ENCODE measurements at regions not wholly inside any gene's neighbourhood (a gene's known extent, or its start where the extent isn't known, plus 50 kb on each side); places are given as distances from the start of the nearest gene placed in this dataset.
"Not testable (repeated sequence)": the region's sequence is repeated elsewhere in the genome, so short reads cannot be mapped to it uniquely, and the experiment has no call there.

DNA sequence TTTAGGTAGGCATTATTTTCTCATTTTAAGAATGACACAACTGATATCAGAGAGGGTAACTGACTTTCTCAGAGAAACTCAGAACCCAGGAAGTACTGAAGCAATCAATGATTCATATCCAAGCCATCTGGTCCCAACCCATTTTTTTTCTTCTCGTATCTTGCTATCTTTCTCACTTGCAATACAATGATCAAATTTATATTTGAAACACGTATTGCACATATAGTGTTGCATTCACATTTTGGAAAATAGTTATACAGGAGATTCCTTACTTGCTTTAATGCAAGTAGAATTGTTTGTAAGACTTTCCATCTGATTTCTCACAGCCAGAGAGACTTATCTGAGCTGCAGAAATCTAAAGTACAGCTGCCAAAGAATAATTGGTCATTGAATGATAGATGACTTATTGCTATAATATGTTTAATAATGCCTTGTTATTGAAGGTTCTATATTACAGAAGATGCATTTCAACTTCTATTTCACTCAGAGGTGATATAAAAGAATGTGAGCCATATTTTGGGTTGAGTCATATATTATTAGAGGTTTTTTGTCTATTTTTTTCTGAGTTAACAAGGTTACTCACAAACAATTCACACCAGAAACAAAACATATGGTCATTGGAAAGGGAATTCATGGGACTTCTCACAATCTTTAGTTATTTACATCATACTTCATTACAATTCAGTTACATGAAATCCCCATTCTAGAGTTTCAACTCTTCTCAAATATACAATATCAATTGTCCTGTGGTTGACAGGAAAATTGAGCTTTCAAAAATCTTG, 337.5 kb upstream of the CITED2 start:
- DNase-seq, result no peak

DNA sequence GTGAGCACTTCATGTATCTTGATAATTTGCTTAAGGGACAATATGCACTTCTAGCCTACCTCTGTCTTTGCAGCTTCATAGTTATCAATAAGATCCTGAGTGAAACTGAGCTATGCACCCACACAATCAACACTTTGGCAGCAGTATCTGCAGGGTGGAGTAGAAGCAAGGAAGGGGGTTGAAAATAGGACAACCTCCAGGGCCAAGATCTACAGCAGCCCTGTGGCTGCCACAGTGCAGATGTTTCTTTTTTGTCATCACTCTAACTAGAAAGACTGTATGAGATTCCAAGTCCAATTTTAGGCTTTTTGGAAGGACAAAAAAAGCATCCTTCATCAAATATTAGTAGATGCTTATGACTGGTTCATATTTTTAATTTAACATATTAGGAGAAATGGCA, 336.1 kb upstream of the CITED2 start:
- no peak for DNase-seq

- no peak for DNase-seq
Measured at GRCh38 chr6:139708337-139709199, 334.1 kb upstream of the CITED2 start.

- no peak for DNase-seq
Measured at GRCh38 chr6:139706912-139707311, 332.5 kb upstream of the CITED2 start.

DNA sequence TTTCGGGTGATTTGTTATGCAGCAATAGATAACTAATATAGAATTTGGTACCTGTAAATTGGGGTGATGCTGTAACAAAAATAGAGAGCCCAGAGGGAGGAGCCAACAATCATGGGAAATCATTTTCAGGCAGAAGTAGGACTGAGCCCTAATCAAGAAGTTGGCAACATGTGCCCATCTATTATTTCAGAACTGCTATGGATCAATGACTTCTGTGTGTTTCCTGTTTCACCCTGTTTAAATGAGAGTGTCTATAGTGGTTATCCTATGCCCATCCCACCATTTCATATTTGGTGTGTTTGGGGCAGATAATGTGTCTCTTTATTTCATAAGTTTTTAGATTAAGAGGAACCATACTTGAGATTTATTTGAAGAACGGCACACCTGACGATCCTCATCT, 330.8 kb upstream of the CITED2 start:
- no peak for DNase-seq

DNA sequence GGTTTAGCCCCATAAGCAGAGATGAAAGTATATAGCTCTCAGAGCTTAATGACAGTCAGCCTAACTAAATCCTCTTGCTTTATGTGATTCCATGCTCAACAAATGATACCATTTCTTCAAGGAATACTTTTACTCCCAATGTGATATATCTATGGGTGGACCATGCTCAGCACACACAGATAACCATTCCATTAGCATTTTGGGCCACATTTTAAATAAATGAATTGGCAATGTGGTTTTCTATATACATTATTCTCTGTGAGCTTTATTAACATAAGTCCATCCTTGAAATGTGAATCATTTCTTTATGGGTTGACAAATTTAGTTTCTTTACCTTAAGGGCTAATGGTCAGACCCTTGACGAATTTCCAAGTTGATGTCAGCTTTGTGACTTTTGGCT, 329.3 kb upstream of the CITED2 start:
- no peak for DNase-seq

DNA sequence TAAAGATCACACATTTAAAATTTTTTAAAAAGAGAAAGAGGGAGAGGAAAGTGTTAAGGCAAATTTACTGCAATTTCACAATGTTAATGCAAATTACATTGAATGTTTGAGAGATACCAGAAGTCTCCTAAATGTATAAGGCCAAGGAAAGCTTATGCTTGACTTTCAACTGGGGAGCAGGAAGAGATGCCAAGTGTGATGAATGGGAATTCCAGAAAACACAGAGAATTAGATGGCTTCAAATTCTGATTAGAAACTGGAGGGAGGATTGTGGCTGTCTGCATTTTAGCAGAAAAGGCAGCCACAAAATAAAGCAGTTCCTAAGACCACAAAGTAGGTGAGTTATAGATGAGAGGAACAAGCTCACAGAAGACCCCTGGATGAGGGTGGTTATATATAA, 328.3 kb upstream of the CITED2 start:
- DNase-seq, result no peak

DNA sequence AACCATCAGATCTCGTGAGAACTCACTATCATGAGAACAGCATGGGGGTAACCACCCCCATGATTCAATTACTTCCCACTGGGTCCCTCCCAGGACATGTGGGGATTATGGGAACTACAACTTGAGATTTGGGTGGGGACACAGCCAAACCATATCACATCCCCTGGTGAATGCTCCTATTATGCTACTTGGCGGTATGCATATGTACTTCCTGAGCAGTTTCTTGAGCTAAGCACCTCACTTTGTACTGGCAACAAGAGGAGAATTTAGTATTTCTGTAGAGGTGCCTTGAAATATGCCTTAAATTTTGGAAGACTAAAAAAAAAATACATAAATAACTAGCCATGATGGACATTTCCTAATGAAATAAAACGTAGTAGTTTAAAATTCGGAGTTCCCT, 327.2 kb upstream of the CITED2 start:
- DNase-seq, result no peak

GRCh38 chr6:139701003-139701402, 326.6 kb upstream of the CITED2 start:
- no peak for DNase-seq

DNA sequence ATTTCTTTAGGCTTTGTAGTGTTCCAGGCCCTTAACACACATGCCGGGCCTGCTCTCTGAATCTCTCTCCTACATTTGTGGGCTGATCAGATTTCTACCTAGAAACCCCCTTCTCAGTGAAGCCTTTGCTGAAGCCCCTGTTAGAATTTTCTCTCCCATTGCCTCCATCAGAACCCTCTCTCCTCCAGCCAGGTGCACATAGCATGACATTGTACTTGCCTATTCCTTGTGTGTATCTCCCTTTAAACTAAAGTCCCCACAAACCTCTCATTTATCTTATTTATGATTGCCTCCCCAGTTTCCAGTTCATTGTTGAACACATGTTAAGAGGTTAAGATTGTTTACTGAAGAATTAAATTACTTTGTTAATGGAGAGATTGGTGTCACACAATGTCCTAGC, 325.5 kb upstream of the CITED2 start:
- no peak for DNase-seq

DNA sequence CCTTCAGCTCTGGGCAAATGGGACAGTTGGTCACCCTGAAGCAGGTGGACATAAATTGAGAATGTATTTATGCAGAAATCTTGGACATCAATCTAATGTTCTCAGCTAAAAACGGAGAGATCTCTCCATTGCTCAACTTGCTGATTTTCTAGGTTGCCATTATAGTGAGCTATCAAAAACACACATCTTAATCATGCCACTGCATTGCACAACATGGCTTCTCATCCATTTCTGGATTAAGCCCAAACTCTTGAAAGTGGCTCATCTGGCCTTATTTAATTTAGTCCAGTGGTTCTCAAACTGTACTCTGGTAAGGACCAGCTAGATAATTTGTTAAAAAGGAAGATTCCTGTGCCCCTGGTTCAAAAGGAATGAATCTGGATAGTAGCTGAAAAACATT, 324.9 kb upstream of the CITED2 start:
- no peak for DNase-seq

DNA sequence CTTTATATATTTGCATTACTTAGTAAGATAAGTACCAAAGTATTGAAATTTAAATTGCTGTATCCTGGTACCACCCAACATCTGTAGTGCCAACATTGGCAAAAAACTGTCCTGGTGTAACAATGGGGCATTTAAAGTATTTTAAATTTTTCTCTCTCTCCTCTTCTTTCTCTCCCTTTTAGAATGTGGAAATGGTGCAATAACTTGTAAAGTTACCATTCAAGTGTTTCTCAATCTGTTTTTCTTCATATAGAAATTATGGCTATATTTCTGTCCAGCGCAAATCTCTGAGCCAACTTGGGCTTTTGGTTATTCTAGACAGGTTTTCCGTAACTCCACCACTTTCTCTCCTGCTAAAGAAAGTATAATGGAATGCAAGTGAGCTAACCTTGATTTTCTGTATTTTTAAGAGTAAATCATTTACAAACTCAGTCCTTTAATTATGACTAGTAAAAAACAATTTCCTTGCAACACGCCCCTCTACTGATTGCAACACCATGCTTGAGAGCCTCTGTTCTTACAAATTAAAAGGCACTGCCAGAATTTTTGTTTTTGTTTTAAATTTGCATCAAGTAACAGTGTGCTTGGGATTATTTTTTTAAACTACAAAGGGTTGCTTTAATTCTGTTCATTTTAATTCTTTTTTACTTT, 324.2 kb upstream of the CITED2 start:
- no peak for DNase-seq

GRCh38 chr6:139697856-139698255, 323.4 kb upstream of the CITED2 start:
- DNase-seq, result not testable (repeated sequence)

- not testable (repeated sequence) for DNase-seq
Measured at GRCh38 chr6:139696991-139697390, 322.5 kb upstream of the CITED2 start.

- no peak for DNase-seq
Measured at GRCh38 chr6:139695361-139695760, 320.9 kb upstream of the CITED2 start.

DNA sequence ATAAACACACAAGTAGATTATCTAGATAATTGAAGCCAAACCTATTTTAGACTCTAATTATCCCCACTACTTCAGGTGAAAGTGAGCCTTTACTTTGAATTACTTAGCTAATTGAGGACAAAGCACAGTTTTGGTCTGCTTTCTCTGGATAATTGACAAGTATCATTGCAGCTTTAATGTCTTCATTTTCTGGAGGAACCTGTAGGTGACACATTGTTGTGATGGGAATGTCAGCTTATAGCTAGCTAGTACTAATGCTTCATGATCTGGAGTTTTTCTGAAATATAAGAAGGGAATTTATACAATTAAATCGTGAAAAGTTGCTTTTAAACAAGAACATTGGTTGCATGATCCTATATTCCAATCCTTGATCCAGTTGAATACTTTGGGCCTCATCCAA, 319.3 kb upstream of the CITED2 start:
- no peak for DNase-seq

DNA sequence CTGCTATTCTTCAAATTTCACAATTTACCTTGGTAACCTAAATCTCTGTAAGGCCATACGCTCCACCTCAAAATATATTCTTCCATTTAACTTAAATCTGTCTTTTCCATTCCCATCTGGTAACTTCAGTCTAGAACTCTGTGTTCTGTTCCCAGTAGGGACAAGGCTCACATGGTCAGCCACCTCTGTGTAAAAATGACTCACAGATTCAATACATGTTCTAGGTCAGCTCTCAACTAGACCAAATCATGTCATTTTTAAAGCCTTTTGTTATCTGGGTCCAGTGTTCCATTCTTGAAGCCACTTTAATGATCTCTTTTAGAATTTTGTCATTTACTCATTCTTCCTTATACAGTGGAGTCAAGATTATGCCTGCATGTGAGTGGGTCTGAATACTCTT, 315.6 kb upstream of the CITED2 start:
- no peak for DNase-seq

- DNase-seq, result no peak
Measured at GRCh38 chr6:139687055-139687454, 312.6 kb upstream of the CITED2 start.

DNA sequence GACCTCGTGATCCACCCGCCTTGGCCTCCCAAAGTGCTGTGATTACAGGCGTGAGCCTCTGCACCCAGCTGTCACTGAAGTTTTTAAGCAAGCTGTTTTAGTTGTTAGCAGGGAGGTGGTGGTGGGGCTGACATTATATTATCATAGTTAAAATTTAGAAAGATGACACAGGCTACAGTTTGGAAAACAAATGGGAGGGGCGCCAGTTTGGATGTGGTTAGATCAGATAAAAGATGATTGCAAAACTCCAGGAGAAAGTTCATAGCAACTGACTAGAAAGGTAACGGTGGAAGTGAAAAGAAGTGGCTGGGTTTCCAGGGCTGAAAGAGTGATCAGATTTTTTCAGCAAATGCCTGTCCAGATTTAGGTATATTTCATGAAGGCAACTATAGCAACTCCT, 311.9 kb upstream of the CITED2 start:
- no peak for DNase-seq

DNA sequence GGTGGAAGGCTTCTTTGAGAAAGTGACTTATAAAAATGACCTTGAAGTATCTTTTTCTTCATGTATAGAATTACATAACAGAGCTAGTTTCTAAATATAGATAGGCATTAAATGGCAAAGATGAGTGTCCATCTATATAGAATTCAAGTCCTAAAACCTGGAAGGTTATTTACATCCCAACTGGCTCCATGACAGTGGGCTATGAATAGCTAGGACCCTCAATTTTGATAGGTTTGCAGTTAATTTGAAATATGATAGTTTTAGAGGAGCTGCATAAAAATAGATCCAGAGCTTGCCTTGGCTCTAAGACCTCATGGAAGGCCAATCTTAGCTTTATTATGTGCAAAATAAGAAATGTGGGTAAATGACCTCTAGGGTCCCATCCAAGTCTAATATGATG, 310.6 kb upstream of the CITED2 start:
- no peak for DNase-seq

- DNase-seq, result no peak
Measured at GRCh38 chr6:139680819-139681218, 306.4 kb upstream of the CITED2 start.

- DNase-seq, result no peak
Measured at GRCh38 chr6:139679516-139680179, 305.2 kb upstream of the CITED2 start.

GRCh38 chr6:139676718-139677117, 302.3 kb upstream of the CITED2 start:
- no peak for DNase-seq
